Loucy (cell line): ENCODE measurements at regions not wholly inside any gene's neighbourhood (a gene's known extent, or its start where the extent isn't known, plus 50 kb on each side); places are given as distances from the start of the nearest gene placed in this dataset.
"Not testable (repeated sequence)": the region's sequence is repeated elsewhere in the genome, so short reads cannot be mapped to it uniquely, and the experiment has no call there.

Experiments used
- H2AFZ ChIP-seq: fragments of 200-600 bp; sonication (generic); 2 replicates; pipeline ENCODE4 v1.6.0; 2016; ENCODE audit warnings: antibody characterized with exemption, mild to moderate bottlenecking, low read length, moderate library complexity
- H3F3A ChIP-seq: fragments of 200-600 bp; 2 replicates; pipeline ENCODE4 v1.6.0; 2016; ENCODE audit warnings: antibody characterized with exemption, low read depth, mild to moderate bottlenecking
- H3K27me3 ChIP-seq: fragments of 200-600 bp; sonication (generic); 2 replicates; pipeline ENCODE4 v1.6.1; 2014; ENCODE audit warnings: low read length, mild to moderate bottlenecking; ENCODE audit not compliant: insufficient read depth, poor library complexity, severe bottlenecking
- H3K36me3 ChIP-seq: fragments of 200-600 bp; sonication (generic); 2 replicates; pipeline ENCODE4 v1.6.1; 2016; ENCODE audit warnings: low read length; ENCODE audit not compliant: insufficient read depth
- H3K4me1 ChIP-seq: fragments of 200-600 bp; sonication (generic); 2 replicates; pipeline ENCODE4 v1.5.1; 2014; ENCODE audit warnings: low read length, mild to moderate bottlenecking; ENCODE audit not compliant: insufficient read depth, poor library complexity, severe bottlenecking
- H3K4me2 ChIP-seq: fragments of 200-600 bp; sonication (generic); 2 replicates; pipeline ENCODE4 v1.6.0; 2014; ENCODE audit warnings: antibody characterized with exemption, low read length, low read depth, mild to moderate bottlenecking; ENCODE audit not compliant: poor library complexity, severe bottlenecking
- H3K4me3 ChIP-seq: fragments of 200-600 bp; sonication (generic); 2 replicates; pipeline ENCODE4 v1.5.1; 2014; ENCODE audit warnings: low read length, mild to moderate bottlenecking, mixed read lengths; ENCODE audit not compliant: poor library complexity, severe bottlenecking
- H3K79me2 ChIP-seq: fragments of 200-600 bp; sonication (generic); 2 replicates; pipeline ENCODE4 v1.6.1; 2014; ENCODE audit warnings: low read length; ENCODE audit not compliant: insufficient read depth
- H3K9ac ChIP-seq: fragments of 200-600 bp; sonication (generic); 2 replicates; pipeline ENCODE4 v1.6.0; 2014; ENCODE audit warnings: mild to moderate bottlenecking, low read depth, low read length, moderate library complexity; ENCODE audit not compliant: poor library complexity, severe bottlenecking
- H3K9me2 ChIP-seq: fragments of 200-600 bp; sonication (generic); replicated peaks from 2 replicates; pipeline ENCODE4 v1.6.1; 2016; ENCODE audit warnings: low read depth, low read length, mixed read lengths
- H3K9me3 ChIP-seq: fragments of 200-600 bp; sonication (generic); 2 replicates; pipeline ENCODE4 v1.6.1; 2014; ENCODE audit warnings: mild to moderate bottlenecking, antibody characterized with exemption, low read length, low read depth; ENCODE audit not compliant: insufficient read depth
- H4K20me1 ChIP-seq: fragments of 200-600 bp; sonication (generic); 2 replicates; pipeline ENCODE4 v1.6.0; 2014; ENCODE audit warnings: antibody characterized with exemption, low read length, mild to moderate bottlenecking; ENCODE audit not compliant: insufficient read depth, poor library complexity, severe bottlenecking
- CTCF ChIP-seq: fragments of 200-600 bp; sonication (generic); conservative IDR thresholded peaks from 2 replicates; pipeline ENCODE4 v1.5.1; 2014; ENCODE audit warnings: mild to moderate bottlenecking, antibody characterized with exemption, low read length
- EZH2phosphoT487 ChIP-seq: fragments of 200-600 bp; IDR thresholded peaks from 2 replicates; pipeline ENCODE4 v1.6.1; 2018; ENCODE audit warnings: antibody characterized with exemption, mild to moderate bottlenecking, moderate library complexity, borderline replicate concordance

- Histone ChIP-seq H3K4me3 (no peak overlapping the region), H3K9me2 (no peaks in the 10 kb centered on the region), H4K20me1 (no peaks in the 10 kb centered on the region), H3K27me3 (no peaks in the 10 kb centered on the region), H3K79me2 (no peaks in the 10 kb centered on the region), H3F3A (no peaks in the 10 kb centered on the region), H3K9ac (no peak overlapping the region), H2AFZ (no peak overlapping the region), H3K4me2 (no peak overlapping the region), H3K9me3 (0 out of 2 replicates have a peak, but pooled peaks cover 3% of the 10 kb centered on the region), H3K36me3 (no peaks in the 10 kb centered on the region), H3K4me1 (no peaks in the 10 kb centered on the region)
- no peak for TF ChIP-seq EZH2phosphoT487
These were observed 217.4 kb upstream of the FBXL7 start for GRCh38 chr5:15282611-15283010.

- H3K4me2 ChIP-seq, H3K4me1 ChIP-seq, H2AFZ ChIP-seq, H3K27me3 ChIP-seq, H3K4me3 ChIP-seq, H3K9me3 ChIP-seq, H4K20me1 ChIP-seq, H3F3A ChIP-seq, H3K9me2 ChIP-seq, H3K9ac ChIP-seq, H3K79me2 ChIP-seq, H3K36me3 ChIP-seq: not testable (repeated sequence)
These were observed 228.4 kb upstream of the FBXL7 start for GRCh38 chr5:15271596-15271995.

- H3K36me3 ChIP-seq, result no peaks in the 10 kb centered on the region
- TF ChIP-seq CTCF (no peak), EZH2phosphoT487 (no peak)
- no peak overlapping the region for H3K9ac ChIP-seq
- no peaks in the 10 kb centered on the region for H3K9me2 ChIP-seq
- H4K20me1 ChIP-seq, result no peaks in the 10 kb centered on the region
- H3K27me3 ChIP-seq, result no peaks in the 10 kb centered on the region
- H3K4me3 ChIP-seq, result no peak overlapping the region
- peaks cover 5% of the 10 kb centered on the region; the same call in 1 of the 2 replicates for H3K9me3 ChIP-seq
- no peak overlapping the region for H3K4me2 ChIP-seq
- H3F3A ChIP-seq, result no peaks in the 10 kb centered on the region
- no peaks in the 10 kb centered on the region for H3K79me2 ChIP-seq
- no peaks in the 10 kb centered on the region for H3K4me1 ChIP-seq
- no peak overlapping the region for H2AFZ ChIP-seq
These were observed 232.0 kb upstream of the FBXL7 start for GRCh38 chr5:15267966-15268365.

GRCh38 chr5:15266841-15267240 is 233.1 kb upstream of the FBXL7 start:
- no peaks in the 10 kb centered on the region for H3K27me3 ChIP-seq
- H3K9me2 ChIP-seq, result no peaks in the 10 kb centered on the region
- no peaks in the 10 kb centered on the region for H3K4me1 ChIP-seq
- no peak overlapping the region for H2AFZ ChIP-seq
- H3K4me2 ChIP-seq, result no peak overlapping the region
- no peak overlapping the region for H3K4me3 ChIP-seq
- no peaks in the 10 kb centered on the region for H4K20me1 ChIP-seq
- no peak overlapping the region for H3K9ac ChIP-seq
- H3K9me3 ChIP-seq, result peaks cover 5% of the 10 kb centered on the region; the same call in 1 of the 2 replicates
- no peaks in the 10 kb centered on the region for H3K36me3 ChIP-seq
- TF ChIP-seq EZH2phosphoT487 (no peak), CTCF (no peak)
- H3K79me2 ChIP-seq, result no peaks in the 10 kb centered on the region
- H3F3A ChIP-seq, result no peaks in the 10 kb centered on the region
